GM19238 (cell line): ENCODE measurements at regions not wholly inside any gene's neighbourhood (a gene's known extent, or its start where the extent isn't known, plus 50 kb on each side); places are given as distances from the start of the nearest gene placed in this dataset.

Source experiments
- DNase-seq: peaks from one replicate; pipeline ENCODE4 v3.0.0; 2011; ENCODE audit warnings: low spot score; ENCODE audit not compliant: insufficient read length

GRCh38 chr5:4698596-4698995, 441.5 kb upstream of the ADAMTS16 start:
- DNase-seq, result no peak

- no peak for DNase-seq
Measured at GRCh38 chr5:4699592-4699991, 440.5 kb upstream of the ADAMTS16 start.

- no peak for DNase-seq
Measured at GRCh38 chr5:4700069-4700468, 440.1 kb upstream of the ADAMTS16 start.

GRCh38 chr5:4700871-4701270, 439.3 kb upstream of the ADAMTS16 start:
- DNase-seq, result no peak

- no peak for DNase-seq
Measured at GRCh38 chr5:4703931-4704458, 436.1 kb upstream of the ADAMTS16 start.

GRCh38 chr5:4704951-4705350, 435.2 kb upstream of the ADAMTS16 start:
- DNase-seq, result no peak

GRCh38 chr5:4716781-4717180, 423.3 kb upstream of the ADAMTS16 start:
- DNase-seq, result no peak

- no peak for DNase-seq
Measured at GRCh38 chr5:4717446-4717845, 422.7 kb upstream of the ADAMTS16 start.

- DNase-seq, result no peak
Measured at GRCh38 chr5:4720831-4721230, 419.3 kb upstream of the ADAMTS16 start.

- no peak for DNase-seq
Measured at GRCh38 chr5:4722886-4723285, 417.2 kb upstream of the ADAMTS16 start.

GRCh38 chr5:4725594-4725993, 414.5 kb upstream of the ADAMTS16 start:
- DNase-seq, result no peak

- DNase-seq, result no peak
Measured at GRCh38 chr5:4730279-4730678, 409.9 kb upstream of the ADAMTS16 start.

- DNase-seq, result no peak
Measured at GRCh38 chr5:4734348-4734747, 405.8 kb upstream of the ADAMTS16 start.

GRCh38 chr5:4735261-4735660, 404.9 kb upstream of the ADAMTS16 start:
- no peak for DNase-seq

GRCh38 chr5:4737868-4738267, 402.3 kb upstream of the ADAMTS16 start:
- no peak for DNase-seq

- no peak for DNase-seq
Measured at GRCh38 chr5:4738298-4738697, 401.8 kb upstream of the ADAMTS16 start.

GRCh38 chr5:4740156-4740555, 400.0 kb upstream of the ADAMTS16 start:
- no peak for DNase-seq

GRCh38 chr5:4758550-4758949, 381.6 kb upstream of the ADAMTS16 start:
- no peak for DNase-seq

GRCh38 chr5:4758996-4759395, 381.1 kb upstream of the ADAMTS16 start:
- DNase-seq, result no peak

GRCh38 chr5:4762316-4762715, 377.8 kb upstream of the ADAMTS16 start:
- DNase-seq, result no peak

GRCh38 chr5:4765411-4765810, 374.7 kb upstream of the ADAMTS16 start:
- DNase-seq, result no peak

GRCh38 chr5:4766101-4766500, 374.0 kb upstream of the ADAMTS16 start:
- DNase-seq, result no peak

- DNase-seq, result no peak
Measured at GRCh38 chr5:4772591-4772990, 367.5 kb upstream of the ADAMTS16 start.

GRCh38 chr5:4773827-4774317, 366.3 kb upstream of the ADAMTS16 start:
- no peak for DNase-seq
